GM18873 (cell line): ENCODE measurements at regions not wholly inside any gene's neighbourhood (a gene's known extent, or its start where the extent isn't known, plus 50 kb on each side); places are given as distances from the start of the nearest gene placed in this dataset.

Source experiments
- ATAC-seq: cut with Tn5 transposase; IDR thresholded peaks from one replicate; pipeline ENCODE4 v1.9.1; 2021; ENCODE audit warnings: mild to moderate bottlenecking, moderate library complexity, moderate number of reproducible peaks; ENCODE audit not compliant: unreplicated experiment, low FRiP score

DNA sequence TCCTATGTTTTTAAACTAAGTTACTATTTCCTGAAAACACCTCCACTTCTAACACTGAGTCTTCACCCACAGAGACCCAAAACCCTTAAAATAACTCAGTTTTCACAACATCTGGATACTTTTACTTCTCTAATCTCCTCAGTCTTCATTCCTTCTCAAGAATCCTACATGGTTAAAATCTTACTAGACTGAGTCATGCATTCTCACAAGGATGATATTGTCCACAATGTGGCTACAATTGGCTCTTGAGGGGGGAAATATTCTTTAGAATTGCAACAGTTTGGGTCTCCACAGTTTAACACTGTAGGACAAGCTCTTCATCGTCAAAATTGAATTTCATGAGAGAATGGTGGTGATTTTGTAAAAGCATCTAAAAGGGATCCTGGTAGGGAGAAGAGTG is 397.1 kb downstream of the SLITRK5 start:
- ATAC-seq: no peak

DNA sequence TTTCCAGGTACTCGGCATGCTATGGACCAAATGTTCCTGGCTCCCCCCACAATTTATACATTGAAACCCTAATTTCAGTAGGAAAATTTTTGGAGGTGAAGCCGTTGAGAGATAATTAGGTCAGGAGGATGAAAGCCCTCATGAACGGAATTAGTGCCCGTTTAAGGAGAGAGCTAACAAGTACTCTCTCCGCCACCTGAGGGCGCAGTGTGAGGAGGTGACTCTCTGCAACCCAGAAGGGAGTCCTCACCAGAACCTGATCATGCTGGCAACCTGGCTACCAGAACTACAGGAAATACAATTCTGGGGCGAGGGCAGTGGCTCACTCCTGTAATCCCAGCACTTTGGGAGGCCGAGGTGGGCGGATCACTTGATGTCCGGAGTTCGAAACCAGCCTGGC is 397.8 kb downstream of the SLITRK5 start:
- ATAC-seq: no peak

DNA sequence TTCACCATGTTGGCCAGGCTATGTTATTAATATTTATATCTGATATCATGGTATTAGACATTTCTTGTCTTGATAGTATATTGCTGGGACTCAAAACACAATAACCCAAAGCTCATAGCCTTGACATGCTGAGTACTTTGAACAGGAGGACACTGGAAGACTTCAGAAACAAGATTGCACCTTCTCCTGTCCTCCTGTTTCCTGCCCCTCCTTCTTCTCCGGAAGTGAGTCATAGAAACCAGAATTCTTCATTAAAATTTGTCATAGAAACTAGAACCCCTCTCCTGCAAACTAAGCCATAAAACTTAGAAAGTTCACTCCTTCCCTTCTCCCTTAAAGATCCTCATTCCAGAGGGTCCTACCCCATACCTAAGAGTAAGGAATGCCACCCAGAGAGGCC is 400.2 kb downstream of the SLITRK5 start:
- ATAC-seq: no peak

DNA sequence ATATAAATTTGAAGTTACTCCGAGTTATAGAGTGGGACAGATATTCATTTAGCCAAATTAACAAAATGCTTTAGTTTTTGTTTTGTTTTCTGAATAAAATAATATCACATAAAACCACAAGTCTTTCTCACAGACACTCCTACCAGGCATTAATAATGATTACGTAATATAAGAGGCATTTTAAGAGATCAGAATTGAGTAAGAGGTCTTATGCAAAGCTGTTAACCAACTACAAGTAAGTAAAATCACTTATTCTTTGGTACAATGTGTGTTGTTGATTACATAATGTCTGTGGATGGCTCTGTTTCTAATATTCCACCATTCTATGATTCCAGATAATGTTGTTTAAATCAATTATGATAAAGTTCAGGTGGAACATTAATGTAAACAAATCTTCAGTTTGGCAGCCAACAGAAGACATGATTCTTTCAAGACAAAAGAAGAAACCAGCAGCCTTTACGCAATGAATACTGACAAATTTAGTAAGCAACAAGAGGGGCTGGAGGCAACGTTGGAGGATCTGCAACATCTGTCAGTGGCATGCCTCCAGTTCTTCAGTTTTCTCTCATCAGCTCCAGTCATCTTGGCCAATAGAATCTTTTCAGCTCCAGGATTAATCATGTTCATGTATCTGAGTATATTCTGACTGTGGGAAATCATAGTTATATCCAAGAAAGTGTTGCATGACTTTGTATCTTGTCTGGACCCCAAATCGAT is 403.8 kb downstream of the SLITRK5 start:
- ATAC-seq: no peak

DNA sequence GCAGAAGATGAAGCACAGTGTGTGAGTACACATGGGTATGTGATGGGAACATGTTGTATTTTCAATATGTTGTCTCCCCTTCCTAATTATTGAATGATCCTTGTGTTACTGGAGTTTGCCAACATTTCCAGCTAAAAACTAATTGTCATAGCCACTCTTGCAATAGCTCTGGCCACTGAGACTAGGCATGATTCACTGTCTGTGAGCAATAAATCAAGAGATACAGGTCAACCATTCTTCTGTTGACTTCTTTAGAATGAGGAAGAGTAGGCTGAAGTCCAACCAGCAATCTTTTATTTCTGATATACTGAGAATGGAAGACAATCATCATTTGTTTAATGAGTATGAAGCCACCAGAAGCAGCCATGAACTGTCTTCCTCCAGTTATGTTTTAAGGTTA is 413.9 kb downstream of the SLITRK5 start:
- ATAC-seq: no peak

DNA sequence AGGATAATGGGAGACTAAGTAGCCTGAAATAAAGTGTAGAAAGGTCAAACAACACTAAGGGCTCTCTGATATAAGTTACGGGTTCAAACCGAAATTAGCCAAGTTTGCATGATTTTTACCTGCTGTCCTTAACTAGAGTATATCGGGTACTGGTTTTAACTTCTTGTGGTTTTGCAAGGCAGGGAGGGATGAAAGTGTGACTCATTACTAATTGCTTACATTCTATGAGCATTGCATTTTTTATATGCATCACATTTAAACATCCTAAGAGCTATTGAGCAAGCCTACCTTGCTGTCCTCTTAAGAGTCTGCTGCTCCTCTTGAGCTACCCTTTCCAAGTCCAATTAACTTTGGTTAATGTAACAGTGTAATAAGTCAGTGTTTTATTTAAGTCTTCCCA is 415.4 kb downstream of the SLITRK5 start:
- ATAC-seq: no peak

DNA sequence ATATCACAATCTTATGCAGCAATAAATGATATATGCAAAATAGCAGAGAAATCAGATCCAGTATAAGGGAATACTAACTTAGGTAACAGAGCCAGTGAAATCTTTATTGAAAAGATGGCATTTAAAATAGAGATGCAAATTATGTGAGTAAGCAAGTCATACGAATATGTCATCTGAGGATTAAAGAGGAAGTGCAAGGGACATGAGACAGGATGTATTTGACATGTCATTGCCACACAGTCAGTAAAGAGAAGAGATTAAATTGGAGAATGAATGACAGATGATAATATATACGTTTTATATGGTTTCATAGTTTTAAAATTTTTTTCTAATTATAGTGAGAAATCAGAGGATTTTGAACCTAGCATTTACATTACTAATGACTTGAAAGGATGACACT is 426.4 kb downstream of the SLITRK5 start:
- no peak for ATAC-seq

DNA sequence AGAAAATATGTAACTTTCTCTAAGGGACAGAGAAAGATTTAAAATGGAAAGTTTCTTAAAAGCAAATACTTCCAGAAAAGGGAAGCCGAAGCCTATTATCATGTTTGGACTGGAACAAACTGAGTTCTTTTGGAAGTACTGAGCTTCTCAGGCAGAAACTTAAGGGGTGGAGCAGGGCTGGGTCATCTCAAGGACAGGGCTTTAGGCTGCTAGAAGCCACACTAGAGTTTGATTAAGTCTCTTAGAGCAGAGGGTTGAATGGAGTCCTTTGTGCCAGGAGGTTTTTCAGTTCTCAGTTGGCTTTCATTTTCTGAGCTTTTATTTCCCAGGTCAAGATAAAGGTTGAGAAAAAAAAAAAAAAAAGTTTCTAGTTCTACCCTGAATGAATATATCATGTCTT is 432.7 kb downstream of the SLITRK5 start:
- ATAC-seq: no peak

DNA sequence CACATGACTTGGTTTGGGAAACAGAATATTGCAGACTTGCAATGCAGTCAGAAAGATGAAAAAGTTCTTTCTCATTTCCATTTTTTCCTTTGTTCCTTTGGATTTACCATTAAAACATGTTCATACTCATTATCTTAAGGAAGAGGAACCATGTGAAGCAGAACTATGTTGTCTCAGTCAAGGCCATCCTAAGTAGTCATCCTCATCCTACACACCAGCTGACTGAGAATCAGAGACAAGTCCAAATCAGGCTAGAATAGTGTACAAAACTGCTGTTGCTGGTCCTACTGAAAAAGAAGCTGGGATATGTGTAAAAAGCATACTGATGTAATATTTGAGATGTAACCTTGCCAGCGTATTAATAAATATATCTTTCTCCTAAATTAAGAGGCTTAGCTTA is 433.4 kb downstream of the SLITRK5 start:
- no peak for ATAC-seq

DNA sequence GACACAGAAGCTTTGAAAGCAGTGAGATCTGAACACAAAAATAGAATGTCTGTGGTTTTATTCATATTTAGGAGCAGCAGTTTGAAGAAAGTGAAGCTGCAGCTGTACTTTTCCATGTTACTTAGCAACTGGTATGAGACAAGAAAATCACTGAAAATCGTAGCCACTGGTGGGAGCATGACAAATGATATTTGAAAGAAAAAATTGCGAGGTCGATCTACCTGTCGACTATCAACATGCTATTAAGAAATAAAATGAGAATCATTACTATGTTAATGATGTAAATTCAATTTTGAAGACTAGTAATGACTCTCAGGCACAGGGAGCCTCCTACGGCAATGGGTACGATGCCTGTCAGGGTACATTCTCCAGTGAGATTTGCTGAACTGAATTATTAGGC is 436.4 kb downstream of the SLITRK5 start:
- no peak for ATAC-seq

DNA sequence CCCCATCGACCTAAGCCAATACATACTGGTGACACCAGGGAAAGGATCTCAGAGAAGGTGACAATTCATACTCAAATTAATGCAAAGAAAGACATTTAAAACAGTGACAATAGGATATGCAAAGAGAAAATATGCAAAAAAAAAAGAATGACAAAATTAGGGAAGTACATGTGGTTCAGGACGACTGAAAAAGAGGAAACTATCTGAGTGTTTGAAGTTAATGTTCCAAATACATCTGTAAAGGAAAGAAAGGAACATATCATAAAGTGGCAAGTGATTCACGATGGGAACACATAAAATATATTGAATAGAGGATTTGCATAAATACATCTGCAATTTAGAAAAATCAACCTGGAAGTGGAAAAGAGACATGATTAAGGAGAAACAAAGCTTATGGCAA is 441.4 kb downstream of the SLITRK5 start:
- ATAC-seq: no peak

DNA sequence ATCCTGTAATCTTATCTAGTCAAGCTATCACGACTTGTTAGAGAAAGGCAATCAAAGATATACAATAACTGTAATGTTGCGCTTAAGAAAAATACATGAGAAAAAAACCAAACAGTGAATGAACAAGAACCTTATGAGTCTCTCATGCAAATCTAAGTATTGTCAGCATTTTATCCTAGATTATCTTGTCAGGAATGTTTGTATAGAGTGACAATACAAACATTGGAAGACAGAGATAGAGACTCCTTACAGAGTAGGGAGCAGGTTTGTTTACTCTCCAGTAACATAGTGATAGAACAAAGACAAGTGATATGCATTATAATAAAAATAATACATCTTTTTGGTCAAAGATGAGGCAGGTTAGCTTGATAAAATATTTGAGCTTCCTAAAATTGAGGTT is 444.8 kb downstream of the SLITRK5 start:
- ATAC-seq: no peak

DNA sequence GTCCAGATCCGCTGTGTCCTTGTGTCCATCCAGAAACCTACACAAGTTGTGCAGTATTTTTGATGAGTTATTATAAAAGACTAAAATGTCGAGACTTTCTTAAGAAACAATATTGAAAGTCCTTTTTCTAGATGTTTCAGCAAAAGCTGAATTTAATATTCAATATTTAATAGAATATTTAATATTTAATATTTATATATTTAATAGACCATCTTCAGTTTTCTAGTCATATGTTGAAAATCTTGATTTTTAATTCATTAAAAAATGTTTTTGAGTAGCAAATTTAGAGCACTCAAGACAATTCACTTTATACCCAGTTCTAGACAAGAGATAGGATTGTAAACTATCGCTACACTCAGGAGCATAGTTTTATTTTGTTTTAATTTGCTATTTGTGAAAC is 447.8 kb downstream of the SLITRK5 start:
- no peak for ATAC-seq

DNA sequence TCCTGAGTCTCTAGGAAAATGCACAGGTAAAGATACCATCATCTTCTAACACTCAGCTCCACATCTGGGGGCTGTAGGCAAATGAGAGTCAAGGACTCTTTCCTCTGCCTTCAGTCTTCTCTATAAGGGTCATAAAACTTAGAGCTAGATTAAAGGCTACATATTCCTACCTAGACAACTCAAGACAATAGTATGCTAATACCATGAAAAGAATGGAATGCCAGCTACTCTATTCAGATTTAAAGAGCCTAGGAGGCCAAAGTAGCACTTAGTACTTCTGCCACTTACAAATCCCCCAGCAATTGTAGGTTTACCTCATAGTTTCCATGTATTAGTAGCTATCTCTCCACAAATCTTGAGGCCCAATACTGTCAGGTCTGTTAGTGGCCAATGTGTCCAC is 453.0 kb downstream of the SLITRK5 start:
- no peak for ATAC-seq

DNA sequence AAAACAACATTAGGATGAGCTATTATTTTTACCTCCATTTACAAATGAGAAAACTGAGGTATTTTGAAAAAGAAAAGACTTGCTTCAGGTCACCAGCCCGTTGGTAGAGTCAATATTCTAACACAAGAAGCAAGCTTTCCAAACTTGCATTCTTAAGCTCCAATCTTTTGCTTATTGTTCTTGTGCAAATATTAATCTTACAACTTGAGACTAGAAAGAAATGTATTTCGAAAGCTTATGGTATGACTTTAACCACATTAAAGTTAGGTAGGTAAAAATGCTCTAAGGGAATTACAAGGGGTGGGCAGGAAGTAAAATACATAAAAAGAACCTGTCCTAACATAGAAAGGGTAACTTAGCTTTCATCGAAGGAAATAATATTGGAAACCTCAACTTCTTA is 453.9 kb downstream of the SLITRK5 start:
- ATAC-seq: no peak

DNA sequence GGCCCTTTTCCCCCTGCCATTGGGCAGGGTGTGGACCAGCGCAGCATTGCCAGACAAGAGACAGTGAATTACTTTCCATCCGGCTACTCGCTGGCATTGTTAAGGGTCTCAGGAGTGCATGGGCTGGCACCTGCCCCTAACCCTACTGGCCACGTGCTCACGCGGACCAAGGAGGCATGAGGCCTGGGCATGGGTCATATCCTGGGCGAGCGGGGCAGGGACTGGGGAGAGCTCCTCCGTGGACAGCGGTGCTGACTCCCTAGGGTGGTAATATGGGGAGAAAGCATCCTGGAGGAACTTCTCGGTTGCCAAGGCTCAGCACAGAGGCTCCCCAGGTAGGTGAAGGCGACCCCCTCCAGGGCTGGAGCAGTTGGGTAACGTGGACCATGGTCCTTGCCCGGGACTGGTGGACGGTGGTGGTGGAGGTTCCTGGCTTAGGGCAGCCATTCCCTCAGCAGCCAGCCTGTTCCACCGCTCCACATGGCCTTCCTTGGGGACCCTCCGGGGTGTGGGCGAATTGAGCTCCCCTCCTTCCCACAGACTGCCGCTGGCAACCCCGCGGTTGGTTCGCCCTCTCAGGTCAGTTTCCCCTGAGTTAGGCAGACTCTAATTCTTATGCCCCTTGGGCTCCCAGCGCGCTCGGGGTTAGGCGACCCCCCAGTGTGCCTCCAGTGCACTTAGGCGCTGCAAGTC is 465.1 kb downstream of the SLITRK5 start:
- no peak for ATAC-seq

DNA sequence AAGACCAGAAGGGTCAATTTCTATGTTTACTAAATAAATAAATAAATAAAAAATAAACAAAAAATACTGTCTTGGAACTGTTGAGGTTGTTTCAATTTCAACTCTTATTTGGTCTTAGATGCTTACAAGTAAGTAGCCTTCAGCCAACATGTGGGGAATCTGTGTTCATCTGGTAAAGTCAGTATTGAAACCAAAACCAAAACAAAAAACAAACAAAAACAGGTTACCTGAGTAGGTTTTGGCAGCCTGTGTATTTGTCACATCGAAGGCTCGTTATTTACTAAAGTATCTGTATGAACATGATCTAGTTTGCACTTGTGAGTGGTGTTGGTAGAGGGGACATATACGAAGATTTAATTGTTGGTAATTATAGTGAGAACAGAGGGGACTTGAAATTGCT is 471.5 kb downstream of the SLITRK5 start:
- ATAC-seq: no peak

DNA sequence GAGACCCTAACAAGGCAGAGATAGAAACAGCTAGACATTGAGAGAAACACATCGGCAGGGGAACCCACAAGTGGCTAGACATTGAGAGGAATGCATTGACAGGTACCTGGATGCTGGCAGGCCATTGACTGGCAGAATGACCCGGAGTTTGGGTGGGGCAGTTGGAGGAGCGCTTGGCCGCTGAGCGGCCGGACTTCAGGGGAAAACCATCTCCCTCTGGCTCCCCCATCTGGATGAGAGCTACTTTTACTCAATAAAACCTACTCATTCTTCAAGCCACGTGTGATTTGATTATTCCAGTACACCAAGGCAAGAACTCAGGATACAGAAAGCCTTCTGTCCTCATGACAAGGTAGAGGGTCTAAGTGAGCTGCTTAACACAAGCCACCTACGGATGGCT is 473.4 kb downstream of the SLITRK5 start:
- no peak for ATAC-seq

DNA sequence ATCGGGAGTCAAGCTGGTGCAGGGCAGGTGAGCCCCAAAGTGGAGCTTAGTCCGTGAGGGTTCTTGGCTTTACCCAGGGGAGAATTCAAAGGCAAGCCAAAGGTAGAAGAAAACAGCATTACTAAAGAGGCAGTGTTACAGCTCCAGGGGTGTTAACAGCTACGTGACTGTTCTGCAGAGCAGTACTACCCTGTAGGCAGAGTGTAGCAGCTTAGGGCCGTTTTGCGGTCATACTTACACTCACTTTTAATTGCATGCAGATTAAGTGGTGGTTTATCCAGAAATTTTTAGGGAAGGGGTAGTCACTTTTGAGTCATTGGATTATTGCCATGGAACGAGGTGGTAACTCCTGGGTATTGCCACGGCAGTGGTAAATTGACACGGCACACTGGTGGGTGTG is 482.2 kb downstream of the SLITRK5 start:
- ATAC-seq: no peak

DNA sequence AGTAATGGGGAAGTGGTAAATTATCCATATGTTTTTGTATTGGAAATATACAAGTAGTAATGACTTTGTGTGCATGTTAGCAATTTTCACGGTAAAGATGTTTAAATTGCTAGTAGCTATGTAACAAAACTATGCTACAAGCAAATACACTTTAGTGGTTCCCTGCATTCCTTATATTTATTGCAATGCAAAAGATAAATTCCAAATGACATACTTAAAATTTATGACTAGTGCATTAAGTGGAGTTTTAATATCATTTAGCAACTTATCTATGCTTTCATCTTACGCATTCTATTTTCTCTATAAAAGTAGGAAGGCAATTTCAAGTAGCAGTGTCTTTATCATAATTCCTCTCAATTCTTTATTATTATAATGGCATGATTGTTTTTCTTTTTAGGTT is 482.8 kb downstream of the SLITRK5 start:
- ATAC-seq: no peak

DNA sequence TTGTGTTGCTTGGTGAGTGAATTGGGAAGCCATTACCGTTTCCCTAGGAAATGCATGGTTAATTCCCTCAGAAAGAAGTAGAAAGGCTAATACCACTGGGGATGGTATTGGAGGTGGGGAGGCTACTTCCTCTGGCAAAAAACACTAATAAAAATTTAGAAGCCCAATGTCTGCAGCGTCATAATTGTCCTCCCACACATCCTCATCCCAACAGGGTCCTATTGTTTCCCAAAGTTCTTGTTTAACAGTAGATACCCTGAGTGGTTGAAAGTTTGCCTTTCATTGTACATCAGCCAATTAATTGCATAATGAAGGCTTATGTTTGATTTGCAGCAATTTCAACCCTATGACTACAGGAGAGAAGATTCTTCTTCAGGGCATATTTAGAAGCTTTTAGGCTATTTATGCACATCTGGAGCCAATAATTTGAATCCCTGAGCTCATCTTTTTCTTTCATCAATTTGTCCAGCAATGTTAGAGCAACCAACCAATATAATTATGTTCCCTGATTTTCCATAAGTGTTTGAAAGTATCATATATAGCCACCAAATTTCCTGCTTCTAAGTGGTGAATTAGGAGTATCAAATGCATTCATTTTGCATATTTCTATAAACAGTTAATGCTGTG is 491.0 kb downstream of the SLITRK5 start:
- ATAC-seq: no peak

DNA sequence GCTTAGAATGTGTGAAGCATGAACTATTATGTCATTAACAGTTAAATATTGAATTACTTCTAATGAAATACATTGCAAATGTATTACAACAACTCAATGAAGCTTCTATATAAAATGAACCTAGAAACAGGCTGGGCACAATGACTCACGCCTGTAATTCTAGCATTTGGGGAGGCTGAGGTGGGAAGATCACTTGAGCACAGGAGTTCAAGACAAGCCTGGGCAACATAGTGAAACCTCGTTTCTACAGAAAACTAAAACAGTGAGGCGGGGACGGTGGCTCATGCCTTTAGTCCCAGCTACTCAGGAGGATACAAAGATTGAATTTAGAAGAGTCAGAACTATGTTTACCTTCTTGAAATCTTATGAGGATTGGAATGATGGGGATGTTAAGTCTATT is 505.1 kb downstream of the SLITRK5 start:
- no peak for ATAC-seq
